GM23338 (cell line): ENCODE measurements at regions not wholly inside any gene's neighbourhood (a gene's known extent, or its start where the extent isn't known, plus 50 kb on each side); places are given as distances from the start of the nearest gene placed in this dataset.

ENCODE experiments used
- CREB1 ChIP-seq: fragments of 250-450 bp; sonication (Bioruptor Pico); IDR thresholded peaks from 2 replicates; pipeline ENCODE4 v1.5.0; 2020; ENCODE audit warnings: low read depth, mild to moderate bottlenecking, moderate library complexity
- CTCF ChIP-seq, 2 experiments: fragments of 200-600 bp in 1 of 2; sonication (generic) in 1 of 2; conservative IDR thresholded peaks; 2 replicates each; pipeline versions ENCODE4 v1.5.1 to v1.6.1; 2016 to 2017; ENCODE audit warnings: antibody characterized with exemption in 2 of 2, low read depth in 2 of 2, mild to moderate bottlenecking in 2 of 2, moderate library complexity in 1 of 2
- EZH2 ChIP-seq: fragments of 200-600 bp; sonication (generic); IDR thresholded peaks from one replicate; pipeline ENCODE4 v1.8.0; 2017; ENCODE audit warnings: antibody characterized with exemption, mild to moderate bottlenecking, low read depth; ENCODE audit not compliant: unreplicated experiment
- EZH2phosphoT487 ChIP-seq: fragments of 200-600 bp; sonication (generic); IDR thresholded peaks from one replicate; pipeline ENCODE4 v1.8.1; 2018; ENCODE audit warnings: antibody characterized with exemption; ENCODE audit not compliant: unreplicated experiment
- JUNB ChIP-seq: IDR thresholded peaks from one replicate; pipeline ENCODE4 v1.6.1; 2016; ENCODE audit warnings: antibody characterized with exemption; ENCODE audit not compliant: unreplicated experiment
- POLR2AphosphoS5 ChIP-seq: IDR thresholded peaks from 2 replicates; pipeline ENCODE4 v1.6.1; 2016; ENCODE audit warnings: antibody characterized with exemption, low read depth
- STAT1 ChIP-seq: IDR thresholded peaks from one replicate; pipeline ENCODE4 v1.6.1; 2016; ENCODE audit warnings: antibody characterized with exemption; ENCODE audit not compliant: unreplicated experiment
- ZNF114 ChIP-seq: fragments of 250-450 bp; sonication (Bioruptor Pico); IDR thresholded peaks from 2 replicates; pipeline ENCODE4 v1.5.0; 2020; ENCODE audit warnings: mild to moderate bottlenecking, moderate library complexity
- ZNF331 ChIP-seq: fragments of 250-450 bp; sonication (Bioruptor Pico); IDR thresholded peaks from 2 replicates; pipeline ENCODE4 v1.5.0; 2020; ENCODE audit warnings: low read depth, mild to moderate bottlenecking, moderate library complexity
- TF ChIP-seq, protein P1 (sequence below): IDR thresholded peaks from one replicate; pipeline ENCODE4 v1.6.1; 2018; ENCODE audit warnings: antibody characterized with exemption; ENCODE audit not compliant: unreplicated experiment
- TF ChIP-seq, protein P2 (sequence below): IDR thresholded peaks from 2 replicates; pipeline ENCODE4 v1.6.1; 2016; ENCODE audit warnings: antibody characterized with exemption

DNA sequence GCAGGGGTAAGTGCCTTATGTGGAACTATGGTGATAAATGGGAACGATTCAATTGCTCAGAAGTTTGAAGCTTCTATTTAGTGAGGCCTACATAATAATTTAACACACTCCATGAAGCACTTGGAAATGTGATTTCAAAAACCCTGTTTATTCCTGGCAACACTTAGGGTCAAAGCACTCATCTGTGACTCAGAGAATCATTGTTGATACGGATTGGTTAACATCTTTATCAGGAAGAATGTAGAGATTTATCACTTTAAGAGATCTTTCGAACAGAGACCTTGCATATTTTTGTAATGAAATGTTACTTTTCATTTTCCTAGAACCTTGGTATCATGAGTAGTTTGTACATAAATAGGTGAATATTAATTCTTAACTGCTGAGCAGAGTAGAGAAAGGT, 269.1 kb upstream of the SLIT2 start:
- TF ChIP-seq CREB1 (CRISPR knock-in tag) (no peak), CTCF (conservative IDR thresholded peaks at IDR 0.05; ENCODE audit: low read depth in 2 of 2) (no peak), EZH2phosphoT487 (no peak), POLR2AphosphoS5 (no peak), ZNF331 (CRISPR knock-in tag) (no peak), ZNF114 (no peak), EZH2 (no peak), JUNB (no peak), STAT1 (no peak)
- TF ChIP-seq, protein P1, sequence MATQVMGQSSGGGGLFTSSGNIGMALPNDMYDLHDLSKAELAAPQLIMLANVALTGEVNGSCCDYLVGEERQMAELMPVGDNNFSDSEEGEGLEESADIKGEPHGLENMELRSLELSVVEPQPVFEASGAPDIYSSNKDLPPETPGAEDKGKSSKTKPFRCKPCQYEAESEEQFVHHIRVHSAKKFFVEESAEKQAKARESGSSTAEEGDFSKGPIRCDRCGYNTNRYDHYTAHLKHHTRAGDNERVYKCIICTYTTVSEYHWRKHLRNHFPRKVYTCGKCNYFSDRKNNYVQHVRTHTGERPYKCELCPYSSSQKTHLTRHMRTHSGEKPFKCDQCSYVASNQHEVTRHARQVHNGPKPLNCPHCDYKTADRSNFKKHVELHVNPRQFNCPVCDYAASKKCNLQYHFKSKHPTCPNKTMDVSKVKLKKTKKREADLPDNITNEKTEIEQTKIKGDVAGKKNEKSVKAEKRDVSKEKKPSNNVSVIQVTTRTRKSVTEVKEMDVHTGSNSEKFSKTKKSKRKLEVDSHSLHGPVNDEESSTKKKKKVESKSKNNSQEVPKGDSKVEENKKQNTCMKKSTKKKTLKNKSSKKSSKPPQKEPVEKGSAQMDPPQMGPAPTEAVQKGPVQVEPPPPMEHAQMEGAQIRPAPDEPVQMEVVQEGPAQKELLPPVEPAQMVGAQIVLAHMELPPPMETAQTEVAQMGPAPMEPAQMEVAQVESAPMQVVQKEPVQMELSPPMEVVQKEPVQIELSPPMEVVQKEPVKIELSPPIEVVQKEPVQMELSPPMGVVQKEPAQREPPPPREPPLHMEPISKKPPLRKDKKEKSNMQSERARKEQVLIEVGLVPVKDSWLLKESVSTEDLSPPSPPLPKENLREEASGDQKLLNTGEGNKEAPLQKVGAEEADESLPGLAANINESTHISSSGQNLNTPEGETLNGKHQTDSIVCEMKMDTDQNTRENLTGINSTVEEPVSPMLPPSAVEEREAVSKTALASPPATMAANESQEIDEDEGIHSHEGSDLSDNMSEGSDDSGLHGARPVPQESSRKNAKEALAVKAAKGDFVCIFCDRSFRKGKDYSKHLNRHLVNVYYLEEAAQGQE: no peak
- TF ChIP-seq, protein P2, sequence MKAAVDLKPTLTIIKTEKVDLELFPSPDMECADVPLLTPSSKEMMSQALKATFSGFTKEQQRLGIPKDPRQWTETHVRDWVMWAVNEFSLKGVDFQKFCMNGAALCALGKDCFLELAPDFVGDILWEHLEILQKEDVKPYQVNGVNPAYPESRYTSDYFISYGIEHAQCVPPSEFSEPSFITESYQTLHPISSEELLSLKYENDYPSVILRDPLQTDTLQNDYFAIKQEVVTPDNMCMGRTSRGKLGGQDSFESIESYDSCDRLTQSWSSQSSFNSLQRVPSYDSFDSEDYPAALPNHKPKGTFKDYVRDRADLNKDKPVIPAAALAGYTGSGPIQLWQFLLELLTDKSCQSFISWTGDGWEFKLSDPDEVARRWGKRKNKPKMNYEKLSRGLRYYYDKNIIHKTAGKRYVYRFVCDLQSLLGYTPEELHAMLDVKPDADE: no peak
